Mammary epithelial cell (primary cell): ENCODE measurements at regions not wholly inside any gene's neighbourhood (a gene's known extent, or its start where the extent isn't known, plus 50 kb on each side); places are given as distances from the start of the nearest gene placed in this dataset.

Experiments used
- CTCF ChIP-seq, 2 donors: IDR thresholded peaks in 1 of 2; conservative IDR thresholded peaks in 1 of 2; 2 replicates each; pipeline ENCODE4 v1.5.1; 2011 to 2012; ENCODE audit warnings: inconsistent platforms in 2 of 2, low read length in 2 of 2, mild to moderate bottlenecking in 2 of 2, control low read depth in 1 of 2, low read depth in 1 of 2; ENCODE audit not compliant: insufficient read depth in 1 of 2; ENCODE audit errors: extremely low read depth in 1 of 2
- EZH2 ChIP-seq: IDR thresholded peaks from 2 replicates; pipeline ENCODE4 v1.6.1; 2012; ENCODE audit warnings: low read length, inconsistent platforms, borderline replicate concordance

DNA sequence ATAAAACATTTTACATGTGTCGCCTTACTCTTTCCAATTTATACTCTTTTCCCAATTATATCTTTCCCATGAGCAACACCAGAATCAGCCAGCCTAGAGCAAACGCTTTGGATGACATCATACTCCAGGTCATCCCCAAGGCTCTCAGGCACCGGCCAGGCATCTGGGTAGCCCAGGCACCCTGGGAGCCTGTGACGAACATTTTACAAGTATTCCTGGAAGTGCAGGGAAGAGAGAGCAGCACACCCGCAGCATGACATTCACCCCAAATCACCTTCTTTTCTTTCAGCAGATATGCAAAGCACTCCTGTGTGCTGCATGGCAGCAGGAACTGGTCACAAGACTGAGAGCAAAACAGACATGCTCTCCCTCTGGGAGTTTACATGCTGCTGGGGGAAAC lies 75.7 kb upstream of the SMIM23 start:
- TF ChIP-seq CTCF (conservative IDR thresholded peaks at IDR 0.05 in 1 of 2, IDR thresholded peaks at IDR 0.05 in 1 of 2; ENCODE audit: extremely low read depth in 1 of 2, insufficient read depth in 1 of 2, low read depth in 1 of 2, low read length in 2 of 2) (no peak), EZH2 (no peak)
